HepG2 (cell line): ENCODE measurements at regions not wholly inside any gene's neighbourhood (a gene's known extent, or its start where the extent isn't known, plus 50 kb on each side); places are given as distances from the start of the nearest gene placed in this dataset.

Experiments
- LCORL ChIP-seq, 2 experiments: fragments of 450-650 bp in 1 of 2; sonication (generic) in 1 of 2; formaldehyde crosslinking in 1 of 2; IDR thresholded peaks; 2 replicates each; pipeline versions ENCODE4 v1.5.0 to v1.6.1; 2017 to 2020; ENCODE audit warnings: antibody characterized with exemption in 1 of 2, missing genetic modification reagents in 1 of 2
- SETDB1 ChIP-seq: sonication (generic); formaldehyde crosslinking; IDR thresholded peaks from 2 replicates; pipeline ENCODE4 v1.5.1; 2020; ENCODE audit warnings: missing genetic modification reagents, mild to moderate bottlenecking, borderline replicate concordance
- SMAD3 ChIP-seq: sonication (generic); formaldehyde crosslinking; IDR thresholded peaks from 2 replicates; pipeline ENCODE4 v1.4.0; 2020; ENCODE audit warnings: missing genetic modification reagents
- SOX13 ChIP-seq, 3 experiments: fragments of 450-650 bp in 1 of 3; sonication (generic) in 1 of 3; formaldehyde crosslinking in 1 of 3; IDR thresholded peaks in 2 of 3; conservative IDR thresholded peaks in 1 of 3; 2 replicates each; pipeline versions ENCODE4 v1.5.0 to v1.6.1; 2016 to 2020; ENCODE audit warnings: antibody characterized with exemption in 1 of 3, mild to moderate bottlenecking in 1 of 3, missing compliant biosample characterization in 1 of 3, missing genetic modification reagents in 1 of 3, moderate library complexity in 1 of 3
- SSRP1 ChIP-seq: IDR thresholded peaks from 2 replicates; pipeline ENCODE4 v1.6.1; 2016; ENCODE audit warnings: control low read depth
- ZNF350 ChIP-seq: sonication (generic); formaldehyde crosslinking; IDR thresholded peaks from 2 replicates; pipeline ENCODE4 v1.4.0; 2020; ENCODE audit warnings: mild to moderate bottlenecking, low read depth, missing genetic modification reagents, borderline replicate concordance
- ZNF598 ChIP-seq: sonication (generic); formaldehyde crosslinking; IDR thresholded peaks from 2 replicates; pipeline ENCODE4 v1.5.1; 2020; ENCODE audit warnings: mild to moderate bottlenecking, missing genetic modification reagents, borderline replicate concordance
- TF ChIP-seq, protein P1 (sequence below): sonication (generic); formaldehyde crosslinking; IDR thresholded peaks from 2 replicates; pipeline ENCODE4 v1.4.0; 2020; ENCODE audit warnings: missing genetic modification reagents
- TF ChIP-seq, protein P2 (sequence below): sonication (generic); formaldehyde crosslinking; IDR thresholded peaks from 2 replicates; pipeline ENCODE4 v1.9.0; 2021; ENCODE audit warnings: mild to moderate bottlenecking, missing genetic modification reagents
- TF ChIP-seq, protein P3 (sequence below): sonication (generic); formaldehyde crosslinking; IDR thresholded peaks from 2 replicates; pipeline ENCODE4 v1.9.0; 2022; ENCODE audit warnings: missing genetic modification reagents, mild to moderate bottlenecking, borderline replicate concordance
- TF ChIP-seq, protein P4 (sequence below): sonication (generic); formaldehyde crosslinking; IDR thresholded peaks from 2 replicates; pipeline ENCODE4 v1.8.1; 2023; ENCODE audit warnings: mild to moderate bottlenecking, moderate library complexity, missing genetic modification reagents

DNA sequence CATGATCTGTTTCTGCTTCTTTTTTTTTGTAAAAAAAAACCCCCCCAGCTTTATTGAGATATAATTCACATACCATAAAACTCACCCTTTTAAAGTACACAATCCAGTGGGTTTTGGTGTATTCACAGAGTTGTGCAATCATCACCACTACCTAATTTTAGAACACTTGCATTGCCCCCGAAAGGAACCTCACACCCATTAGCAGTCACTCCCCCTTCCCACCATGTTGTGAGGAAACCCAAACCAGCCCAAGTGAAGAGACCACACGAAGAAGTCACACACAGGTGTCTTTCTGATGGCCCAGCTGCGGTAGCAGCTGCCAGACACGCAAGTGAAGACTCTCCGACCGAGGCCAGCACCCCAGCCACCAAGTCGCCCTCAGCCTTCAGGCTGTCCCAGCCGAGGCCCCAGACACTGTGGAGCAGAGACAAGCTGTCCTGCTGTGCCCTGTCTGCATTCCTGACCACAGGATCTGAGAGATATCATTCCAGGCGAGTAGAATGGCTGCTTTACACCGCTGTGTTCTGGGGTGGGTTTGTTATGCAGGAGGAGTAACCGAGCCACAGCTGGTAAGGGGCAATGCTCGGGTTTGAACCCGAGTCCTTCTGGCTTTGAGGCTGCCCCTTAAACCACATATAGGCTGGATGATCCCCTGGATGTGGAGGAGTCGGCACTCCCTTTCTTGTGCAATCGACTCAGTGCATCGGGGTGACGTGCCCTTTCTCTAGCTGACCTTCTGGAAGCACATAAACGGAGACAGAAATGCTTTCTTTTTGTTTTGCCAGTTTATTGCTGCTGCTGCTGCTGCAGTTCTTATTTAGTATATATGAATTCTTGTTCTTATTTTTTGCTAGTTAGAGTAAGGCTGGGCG lies 59.1 kb upstream of the PTPN1 start (continued):
- TF ChIP-seq, protein P1, sequence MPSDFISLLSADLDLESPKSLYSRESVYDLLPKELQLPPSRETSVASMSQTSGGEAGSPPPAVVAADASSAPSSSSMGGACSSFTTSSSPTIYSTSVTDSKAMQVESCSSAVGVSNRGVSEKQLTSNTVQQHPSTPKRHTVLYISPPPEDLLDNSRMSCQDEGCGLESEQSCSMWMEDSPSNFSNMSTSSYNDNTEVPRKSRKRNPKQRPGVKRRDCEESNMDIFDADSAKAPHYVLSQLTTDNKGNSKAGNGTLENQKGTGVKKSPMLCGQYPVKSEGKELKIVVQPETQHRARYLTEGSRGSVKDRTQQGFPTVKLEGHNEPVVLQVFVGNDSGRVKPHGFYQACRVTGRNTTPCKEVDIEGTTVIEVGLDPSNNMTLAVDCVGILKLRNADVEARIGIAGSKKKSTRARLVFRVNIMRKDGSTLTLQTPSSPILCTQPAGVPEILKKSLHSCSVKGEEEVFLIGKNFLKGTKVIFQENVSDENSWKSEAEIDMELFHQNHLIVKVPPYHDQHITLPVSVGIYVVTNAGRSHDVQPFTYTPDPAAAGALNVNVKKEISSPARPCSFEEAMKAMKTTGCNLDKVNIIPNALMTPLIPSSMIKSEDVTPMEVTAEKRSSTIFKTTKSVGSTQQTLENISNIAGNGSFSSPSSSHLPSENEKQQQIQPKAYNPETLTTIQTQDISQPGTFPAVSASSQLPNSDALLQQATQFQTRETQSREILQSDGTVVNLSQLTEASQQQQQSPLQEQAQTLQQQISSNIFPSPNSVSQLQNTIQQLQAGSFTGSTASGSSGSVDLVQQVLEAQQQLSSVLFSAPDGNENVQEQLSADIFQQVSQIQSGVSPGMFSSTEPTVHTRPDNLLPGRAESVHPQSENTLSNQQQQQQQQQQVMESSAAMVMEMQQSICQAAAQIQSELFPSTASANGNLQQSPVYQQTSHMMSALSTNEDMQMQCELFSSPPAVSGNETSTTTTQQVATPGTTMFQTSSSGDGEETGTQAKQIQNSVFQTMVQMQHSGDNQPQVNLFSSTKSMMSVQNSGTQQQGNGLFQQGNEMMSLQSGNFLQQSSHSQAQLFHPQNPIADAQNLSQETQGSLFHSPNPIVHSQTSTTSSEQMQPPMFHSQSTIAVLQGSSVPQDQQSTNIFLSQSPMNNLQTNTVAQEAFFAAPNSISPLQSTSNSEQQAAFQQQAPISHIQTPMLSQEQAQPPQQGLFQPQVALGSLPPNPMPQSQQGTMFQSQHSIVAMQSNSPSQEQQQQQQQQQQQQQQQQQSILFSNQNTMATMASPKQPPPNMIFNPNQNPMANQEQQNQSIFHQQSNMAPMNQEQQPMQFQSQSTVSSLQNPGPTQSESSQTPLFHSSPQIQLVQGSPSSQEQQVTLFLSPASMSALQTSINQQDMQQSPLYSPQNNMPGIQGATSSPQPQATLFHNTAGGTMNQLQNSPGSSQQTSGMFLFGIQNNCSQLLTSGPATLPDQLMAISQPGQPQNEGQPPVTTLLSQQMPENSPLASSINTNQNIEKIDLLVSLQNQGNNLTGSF (CRISPR knock-in tag) = peak; percentile 50; the same call in 1 of the 2 replicates
- TF ChIP-seq ZNF350 (peak; percentile 70), SETDB1 (no peak), SSRP1 (CRISPR knock-in tag) (0 out of 2 replicates have a peak, but pooled peaks have one; percentile 68), ZNF598 (CRISPR knock-in tag) (peak; percentile 75), LCORL (IDR thresholded peaks at IDR 0.05) (no peak), LCORL (CRISPR knock-in tag; IDR thresholded peaks at IDR 0.05) (peak; percentile 72; the same call in 1 of the 2 replicates), SOX13 (IDR thresholded peaks at IDR 0.05) (no peak), SOX13 (CRISPR knock-in tag; conservative IDR thresholded peaks at IDR 0.05 in 1 of 2, IDR thresholded peaks at IDR 0.05 in 1 of 2) (no peak; a peak in 1 of 4 replicates), SMAD3 (CRISPR knock-in tag) (peak; percentile 60; the same call in 1 of the 2 replicates)
- TF ChIP-seq, protein P2, sequence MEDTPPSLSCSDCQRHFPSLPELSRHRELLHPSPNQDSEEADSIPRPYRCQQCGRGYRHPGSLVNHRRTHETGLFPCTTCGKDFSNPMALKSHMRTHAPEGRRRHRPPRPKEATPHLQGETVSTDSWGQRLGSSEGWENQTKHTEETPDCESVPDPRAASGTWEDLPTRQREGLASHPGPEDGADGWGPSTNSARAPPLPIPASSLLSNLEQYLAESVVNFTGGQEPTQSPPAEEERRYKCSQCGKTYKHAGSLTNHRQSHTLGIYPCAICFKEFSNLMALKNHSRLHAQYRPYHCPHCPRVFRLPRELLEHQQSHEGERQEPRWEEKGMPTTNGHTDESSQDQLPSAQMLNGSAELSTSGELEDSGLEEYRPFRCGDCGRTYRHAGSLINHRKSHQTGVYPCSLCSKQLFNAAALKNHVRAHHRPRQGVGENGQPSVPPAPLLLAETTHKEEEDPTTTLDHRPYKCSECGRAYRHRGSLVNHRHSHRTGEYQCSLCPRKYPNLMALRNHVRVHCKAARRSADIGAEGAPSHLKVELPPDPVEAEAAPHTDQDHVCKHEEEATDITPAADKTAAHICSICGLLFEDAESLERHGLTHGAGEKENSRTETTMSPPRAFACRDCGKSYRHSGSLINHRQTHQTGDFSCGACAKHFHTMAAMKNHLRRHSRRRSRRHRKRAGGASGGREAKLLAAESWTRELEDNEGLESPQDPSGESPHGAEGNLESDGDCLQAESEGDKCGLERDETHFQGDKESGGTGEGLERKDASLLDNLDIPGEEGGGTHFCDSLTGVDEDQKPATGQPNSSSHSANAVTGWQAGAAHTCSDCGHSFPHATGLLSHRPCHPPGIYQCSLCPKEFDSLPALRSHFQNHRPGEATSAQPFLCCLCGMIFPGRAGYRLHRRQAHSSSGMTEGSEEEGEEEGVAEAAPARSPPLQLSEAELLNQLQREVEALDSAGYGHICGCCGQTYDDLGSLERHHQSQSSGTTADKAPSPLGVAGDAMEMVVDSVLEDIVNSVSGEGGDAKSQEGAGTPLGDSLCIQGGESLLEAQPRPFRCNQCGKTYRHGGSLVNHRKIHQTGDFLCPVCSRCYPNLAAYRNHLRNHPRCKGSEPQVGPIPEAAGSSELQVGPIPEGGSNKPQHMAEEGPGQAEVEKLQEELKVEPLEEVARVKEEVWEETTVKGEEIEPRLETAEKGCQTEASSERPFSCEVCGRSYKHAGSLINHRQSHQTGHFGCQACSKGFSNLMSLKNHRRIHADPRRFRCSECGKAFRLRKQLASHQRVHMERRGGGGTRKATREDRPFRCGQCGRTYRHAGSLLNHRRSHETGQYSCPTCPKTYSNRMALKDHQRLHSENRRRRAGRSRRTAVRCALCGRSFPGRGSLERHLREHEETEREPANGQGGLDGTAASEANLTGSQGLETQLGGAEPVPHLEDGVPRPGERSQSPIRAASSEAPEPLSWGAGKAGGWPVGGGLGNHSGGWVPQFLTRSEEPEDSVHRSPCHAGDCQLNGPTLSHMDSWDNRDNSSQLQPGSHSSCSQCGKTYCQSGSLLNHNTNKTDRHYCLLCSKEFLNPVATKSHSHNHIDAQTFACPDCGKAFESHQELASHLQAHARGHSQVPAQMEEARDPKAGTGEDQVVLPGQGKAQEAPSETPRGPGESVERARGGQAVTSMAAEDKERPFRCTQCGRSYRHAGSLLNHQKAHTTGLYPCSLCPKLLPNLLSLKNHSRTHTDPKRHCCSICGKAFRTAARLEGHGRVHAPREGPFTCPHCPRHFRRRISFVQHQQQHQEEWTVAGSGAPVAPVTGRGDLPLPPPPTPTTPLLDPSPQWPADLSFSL (CRISPR knock-in tag) = peak; percentile 15; the same call in 1 of the 2 replicates
- TF ChIP-seq, protein P3, sequence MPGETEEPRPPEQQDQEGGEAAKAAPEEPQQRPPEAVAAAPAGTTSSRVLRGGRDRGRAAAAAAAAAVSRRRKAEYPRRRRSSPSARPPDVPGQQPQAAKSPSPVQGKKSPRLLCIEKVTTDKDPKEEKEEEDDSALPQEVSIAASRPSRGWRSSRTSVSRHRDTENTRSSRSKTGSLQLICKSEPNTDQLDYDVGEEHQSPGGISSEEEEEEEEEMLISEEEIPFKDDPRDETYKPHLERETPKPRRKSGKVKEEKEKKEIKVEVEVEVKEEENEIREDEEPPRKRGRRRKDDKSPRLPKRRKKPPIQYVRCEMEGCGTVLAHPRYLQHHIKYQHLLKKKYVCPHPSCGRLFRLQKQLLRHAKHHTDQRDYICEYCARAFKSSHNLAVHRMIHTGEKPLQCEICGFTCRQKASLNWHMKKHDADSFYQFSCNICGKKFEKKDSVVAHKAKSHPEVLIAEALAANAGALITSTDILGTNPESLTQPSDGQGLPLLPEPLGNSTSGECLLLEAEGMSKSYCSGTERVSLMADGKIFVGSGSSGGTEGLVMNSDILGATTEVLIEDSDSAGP (CRISPR knock-in tag) = peak; percentile 75
- TF ChIP-seq, protein P4, sequence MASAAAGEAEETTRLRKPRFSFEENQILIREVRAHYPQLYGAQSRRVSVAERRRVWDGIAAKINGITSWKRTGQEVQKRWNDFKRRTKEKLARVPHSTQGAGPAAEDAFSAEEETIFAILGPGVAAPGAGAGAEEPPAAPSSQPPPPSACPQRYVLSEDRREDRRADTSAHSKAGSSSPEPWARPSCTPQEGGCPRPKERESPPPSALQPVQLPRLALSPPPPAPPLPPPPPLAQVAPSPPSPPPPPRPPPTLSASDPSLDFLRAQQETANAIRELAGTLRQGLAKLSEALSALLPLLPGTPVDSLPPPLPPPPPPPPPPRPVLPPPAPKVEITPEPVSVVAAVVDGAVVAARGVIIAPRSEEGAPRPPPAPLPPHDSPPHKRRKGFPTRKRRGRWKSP = peak; percentile 53; the same call in 1 of the 2 replicates
